Hematopoietic multipotent progenitor cell treated with erythropoietin and hydrocortisone succinate and interleukin-3 and kit ligand, for 15 days (in vitro differentiated cells): ENCODE measurements at regions not wholly inside any gene's neighbourhood (a gene's known extent, or its start where the extent isn't known, plus 50 kb on each side); places are given as distances from the start of the nearest gene placed in this dataset.
"Not testable (repeated sequence)": the region's sequence is repeated elsewhere in the genome, so short reads cannot be mapped to it uniquely, and the experiment has no call there.

Experiments used
- DNase-seq: peaks from one replicate; pipeline ENCODE4 v3.0.0-alpha.2; 2015; ENCODE audit warnings: low spot score

DNA sequence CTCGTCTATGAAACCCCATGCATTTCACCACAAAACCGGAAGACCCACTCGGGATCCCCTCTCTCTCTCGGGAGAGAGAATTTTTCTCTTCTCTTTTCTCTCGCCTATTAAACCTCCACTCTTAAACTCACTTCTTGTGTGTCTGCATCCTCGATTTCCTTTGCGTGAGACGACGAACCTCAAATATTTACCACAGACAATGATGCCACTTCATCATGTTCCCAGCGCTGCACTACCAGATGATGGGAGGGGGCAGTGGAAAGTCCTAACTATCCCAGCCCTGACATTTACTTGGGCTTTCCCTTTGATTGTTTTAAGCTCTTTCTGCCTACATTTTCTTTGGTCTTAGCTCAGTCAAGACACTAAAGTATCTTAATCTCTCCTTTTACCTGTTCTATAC, 906.7 kb downstream of the GRID1 start:
- DNase-seq, result no peak

GRCh38 chr10:85464336-85464735, 902.3 kb downstream of the GRID1 start:
- DNase-seq, result no peak

DNA sequence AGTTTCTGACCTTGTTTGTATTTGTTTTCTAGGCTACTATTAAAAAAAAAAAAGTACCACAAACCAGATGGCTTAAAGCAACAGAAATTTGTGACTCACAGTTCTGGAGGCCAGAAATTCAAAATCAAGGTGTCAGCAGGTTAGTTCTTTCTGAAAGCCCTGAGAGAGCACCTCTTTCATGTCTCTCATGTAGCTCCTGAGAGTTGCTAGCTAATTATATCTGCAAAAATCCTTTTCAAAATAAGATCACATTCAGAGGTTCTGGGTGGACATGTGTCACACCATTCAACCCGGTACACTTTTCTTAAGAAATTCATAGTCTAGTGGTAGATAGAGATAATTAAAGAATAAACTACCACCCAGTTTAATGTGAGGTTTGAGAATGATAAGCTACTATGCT, 888.6 kb downstream of the GRID1 start:
- no peak for DNase-seq

DNA sequence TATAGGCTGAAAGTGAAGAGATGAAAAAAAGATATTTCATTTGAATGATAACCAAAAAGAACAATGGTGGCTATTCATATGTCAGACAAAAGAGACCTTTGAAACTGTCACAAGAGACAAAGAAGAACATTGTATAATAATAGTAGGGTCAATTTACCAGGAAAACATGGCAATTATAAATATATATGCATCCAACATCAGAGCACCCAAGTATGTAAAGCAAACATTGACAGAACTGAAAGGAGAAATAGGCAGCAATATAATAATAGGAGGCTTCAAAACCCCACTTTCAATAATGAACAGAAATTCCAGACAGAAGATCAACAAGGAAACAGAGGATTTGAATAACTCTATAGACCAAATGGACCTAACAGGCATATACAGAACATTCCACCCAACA, 876.2 kb downstream of the GRID1 start:
- DNase-seq, result no peak

- no peak for DNase-seq
Measured at GRCh38 chr10:85491652-85492051, 874.9 kb downstream of the GRID1 start.

DNA sequence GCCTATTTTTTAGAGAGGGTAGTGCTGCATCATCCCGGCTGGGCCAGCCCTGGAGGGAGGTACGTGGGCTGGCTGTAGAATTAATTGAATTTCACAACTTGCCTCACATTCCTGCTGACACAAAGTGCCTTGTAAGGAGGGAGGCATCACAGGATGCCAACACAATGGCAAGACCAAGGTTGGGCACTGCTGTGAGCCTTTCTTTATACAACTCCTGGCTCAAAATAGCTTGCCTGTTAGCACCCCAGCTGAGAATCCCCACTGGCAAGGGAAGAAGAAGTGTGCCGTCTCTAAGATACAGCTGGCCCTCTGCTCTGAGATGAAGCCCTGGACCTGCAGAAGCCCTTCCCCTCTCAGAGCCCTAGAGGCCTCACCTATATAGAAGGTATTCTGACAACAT, 873.9 kb downstream of the GRID1 start:
- DNase-seq, result no peak

DNA sequence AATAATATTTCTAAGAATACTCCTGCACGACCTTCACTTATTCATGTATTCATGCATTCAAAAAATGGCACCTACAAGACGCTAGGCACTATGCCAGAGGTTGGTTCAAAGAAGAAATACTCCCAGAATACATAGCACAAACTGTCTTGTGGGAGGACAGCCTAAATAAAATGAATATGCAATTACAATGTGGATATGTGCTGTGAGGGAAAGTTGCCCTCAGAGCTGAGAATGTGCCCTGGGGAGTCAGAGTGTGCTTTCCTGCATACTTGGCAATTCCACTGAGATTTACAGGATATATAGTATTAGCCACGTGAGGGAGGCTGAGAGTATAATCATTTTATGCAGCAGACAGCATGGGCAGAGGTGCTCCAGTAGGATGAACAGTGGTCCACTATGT, 872.9 kb downstream of the GRID1 start:
- no peak for DNase-seq

DNA sequence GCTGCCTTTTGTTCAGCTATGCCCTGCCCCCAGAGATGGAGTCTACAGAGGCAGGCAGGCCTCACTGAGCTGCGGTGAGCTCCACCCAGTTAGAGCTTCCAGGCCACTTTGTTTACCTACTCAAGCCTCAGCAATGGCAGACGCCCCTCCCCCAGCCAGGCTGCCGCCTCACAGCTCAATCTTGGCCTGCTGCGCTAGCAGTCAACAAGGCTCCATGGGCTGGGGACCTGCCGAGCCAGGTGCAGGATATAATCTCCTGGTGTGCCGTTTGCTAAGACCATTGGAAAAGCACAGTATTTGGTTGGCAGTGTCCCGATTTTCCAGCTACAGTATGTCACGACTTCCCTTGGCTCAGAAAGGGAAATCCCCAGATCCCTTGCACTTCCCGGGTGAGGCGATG, 862.0 kb downstream of the GRID1 start:
- DNase-seq, result not testable (repeated sequence)

DNA sequence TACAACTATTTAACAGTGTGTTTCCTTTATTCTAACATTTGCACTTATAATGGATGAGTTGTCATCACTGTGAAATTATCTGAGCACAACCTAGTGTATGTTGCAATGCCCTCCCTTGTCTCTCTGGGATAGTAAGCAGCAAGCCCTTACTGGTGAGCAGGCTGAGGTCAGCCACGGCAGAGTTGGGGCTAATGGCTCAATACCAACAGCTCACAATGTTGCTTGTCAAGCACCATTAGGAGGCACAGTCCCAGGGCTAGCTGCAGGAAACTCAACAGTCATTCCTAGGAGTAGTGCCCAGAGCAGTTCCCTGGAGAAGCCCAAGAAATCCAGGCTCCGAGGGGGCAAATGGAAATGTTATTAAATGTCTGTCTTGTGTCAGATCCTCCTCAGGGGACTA, 858.4 kb downstream of the GRID1 start:
- no peak for DNase-seq

GRCh38 chr10:85510682-85511081, 855.9 kb downstream of the GRID1 start:
- DNase-seq, result no peak

DNA sequence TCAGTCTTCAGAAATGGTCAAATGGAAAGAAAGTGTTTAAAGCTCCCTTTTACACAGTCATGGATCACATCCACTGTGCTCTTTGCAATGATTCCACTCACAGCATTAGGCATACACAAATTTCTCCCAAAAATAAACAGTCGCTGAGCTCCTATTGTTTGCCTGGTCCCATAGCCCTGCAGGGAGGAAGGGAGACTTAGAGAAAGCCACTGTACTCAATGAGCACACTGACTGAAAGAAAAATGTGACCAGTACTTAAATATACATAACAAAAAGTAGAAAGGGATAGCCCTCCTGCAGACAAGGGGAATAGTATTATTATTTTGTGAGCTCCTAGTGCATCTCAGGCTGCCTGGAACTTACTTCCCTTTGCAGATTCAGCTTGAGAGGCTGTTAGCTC, 853.2 kb downstream of the GRID1 start:
- no peak for DNase-seq

GRCh38 chr10:85515316-85515715, 851.3 kb downstream of the GRID1 start:
- DNase-seq, result no peak

DNA sequence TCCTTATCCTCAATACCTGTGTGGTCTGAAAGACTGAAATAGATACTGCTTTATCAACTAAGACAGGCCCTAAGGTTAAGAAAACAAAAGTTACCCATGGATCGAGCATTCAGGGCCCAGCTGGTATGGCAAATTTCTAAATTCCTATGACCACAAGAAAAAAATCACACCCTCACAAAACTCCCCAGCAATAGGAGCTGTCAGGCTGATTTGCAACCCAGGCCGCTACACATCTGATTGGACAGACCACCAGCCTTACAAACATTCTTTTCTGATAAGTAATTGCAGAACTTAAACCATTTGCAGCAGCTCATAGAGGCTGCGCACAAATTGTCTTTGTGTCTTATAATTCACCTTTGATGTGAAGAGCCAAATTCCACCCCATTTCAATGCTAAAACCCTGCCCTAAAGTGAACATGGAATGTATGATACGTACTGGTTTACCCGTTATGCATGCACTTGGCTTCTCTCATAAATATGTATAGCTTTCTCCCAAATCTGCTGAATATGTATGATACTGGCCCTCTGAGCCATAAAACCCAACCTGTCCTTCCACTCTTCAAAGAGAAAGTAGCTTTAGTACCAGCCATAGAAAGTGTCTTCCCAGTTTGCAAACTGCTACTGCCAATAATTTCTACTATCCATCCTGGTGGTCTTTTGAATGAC, 842.5 kb downstream of the GRID1 start:
- no peak for DNase-seq

DNA sequence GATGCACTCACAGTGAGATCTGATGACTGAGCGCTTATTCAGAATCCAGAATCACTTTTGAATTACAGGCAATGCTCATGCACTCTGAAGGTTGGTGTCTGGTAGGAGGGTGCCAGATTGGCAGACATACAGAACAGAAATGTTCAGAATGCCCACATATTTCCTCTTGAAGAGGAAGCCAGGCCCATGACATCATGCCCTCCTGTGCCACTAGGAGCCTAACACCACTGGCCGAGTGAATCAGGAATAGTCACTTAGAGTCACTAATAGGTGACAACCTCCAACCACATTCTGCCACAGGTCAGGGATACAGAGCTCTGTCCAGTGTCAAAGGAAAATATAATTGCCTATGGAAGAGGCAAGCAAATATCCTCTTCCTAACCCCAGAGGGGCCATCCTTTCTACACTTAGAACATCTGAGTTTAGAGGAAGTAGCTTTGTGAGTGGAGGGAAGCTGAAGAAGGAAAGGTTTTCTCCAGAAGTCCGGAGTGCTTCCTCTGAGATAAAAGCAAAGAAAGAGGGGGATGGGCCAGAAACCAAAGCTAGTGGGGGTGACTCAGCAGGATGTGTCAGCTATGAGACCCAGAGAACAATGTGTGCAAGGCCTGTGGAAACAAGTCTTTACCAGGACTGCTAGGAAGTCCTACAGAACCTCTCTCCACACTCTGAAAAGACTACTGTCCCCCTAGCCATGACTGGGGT, 838.8 kb downstream of the GRID1 start:
- no peak for DNase-seq

GRCh38 chr10:85528318-85528652, 838.3 kb downstream of the GRID1 start:
- DNase-seq, result no peak

DNA sequence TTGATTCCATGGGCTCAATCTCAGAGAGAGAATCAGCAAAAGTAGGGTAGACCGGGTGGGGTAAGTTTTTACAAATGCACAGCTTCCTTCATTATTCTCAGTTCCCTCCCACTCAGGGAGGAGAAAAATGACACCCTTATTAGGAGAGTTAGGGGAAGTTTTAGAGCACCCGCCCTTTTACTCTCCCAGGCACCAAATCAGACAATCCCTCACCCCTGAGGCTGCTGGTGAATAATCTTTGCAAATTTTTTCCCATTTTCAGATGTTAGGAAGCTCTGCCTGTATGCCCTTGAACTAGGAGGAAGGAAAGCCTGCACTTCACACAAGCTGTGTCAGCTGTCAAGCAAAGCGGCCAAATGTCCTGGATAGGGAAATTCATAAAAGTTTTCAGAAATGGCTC, 834.9 kb downstream of the GRID1 start:
- no peak for DNase-seq

DNA sequence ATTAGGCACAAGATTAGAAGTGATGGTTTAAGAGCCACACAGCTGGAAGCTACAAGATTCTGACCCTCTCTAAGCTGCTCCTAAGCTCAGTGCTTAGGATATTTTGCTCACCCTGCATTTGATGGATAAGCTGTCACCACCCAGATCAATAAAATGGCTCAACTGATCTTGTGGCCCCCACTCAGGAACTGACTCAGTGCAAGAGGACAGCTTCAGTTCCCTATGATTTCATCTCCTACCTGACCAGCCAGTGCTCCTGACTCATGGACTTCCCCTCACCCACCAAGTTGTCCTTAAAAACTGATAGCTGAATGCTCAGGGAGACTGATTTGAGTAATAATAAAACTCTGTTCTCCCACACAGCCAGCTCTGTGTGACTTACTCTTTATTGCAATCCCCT, 833.8 kb downstream of the GRID1 start:
- no peak for DNase-seq

- no peak for DNase-seq
Measured at GRCh38 chr10:85535926-85536325, 830.7 kb downstream of the GRID1 start.

DNA sequence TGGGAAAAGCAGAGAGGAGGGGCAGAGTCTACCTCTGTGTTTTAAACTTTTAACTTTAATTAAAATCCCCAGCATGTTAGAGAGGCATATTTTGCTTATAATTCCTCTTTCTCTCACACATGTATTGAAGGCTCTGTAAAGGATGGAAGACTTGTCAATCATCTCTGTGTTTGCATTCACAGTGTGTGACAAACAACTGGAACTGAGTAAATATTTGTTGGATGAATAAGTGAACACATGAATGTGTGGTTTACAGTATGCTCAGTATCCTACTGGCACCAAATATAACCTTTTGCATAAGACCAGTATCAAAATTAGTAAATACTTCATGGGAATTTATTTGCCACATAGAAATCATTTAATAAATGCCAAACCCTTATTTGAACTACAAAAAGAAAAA, 829.0 kb downstream of the GRID1 start:
- no peak for DNase-seq

- no peak for DNase-seq
Measured at GRCh38 chr10:85538601-85539000, 828.0 kb downstream of the GRID1 start.

DNA sequence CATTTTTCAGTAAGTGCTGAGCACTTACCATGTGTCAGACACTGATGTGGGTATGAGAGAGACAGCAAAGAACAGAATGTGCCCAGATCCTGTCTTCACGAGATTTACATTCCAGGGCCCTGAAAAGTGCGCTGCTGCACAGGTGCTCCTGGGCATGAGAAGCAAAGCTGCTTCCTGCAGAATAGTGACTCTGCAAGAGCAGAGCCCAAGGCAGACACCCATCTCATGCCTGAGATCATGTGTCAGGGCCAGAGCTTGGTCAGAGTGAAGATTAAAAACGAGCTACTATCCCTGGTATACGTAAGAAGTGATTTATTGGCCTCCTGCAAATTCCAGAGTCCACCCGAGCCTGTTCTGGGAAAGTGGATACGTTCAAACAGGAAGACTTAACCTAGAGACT, 824.4 kb downstream of the GRID1 start:
- DNase-seq, result no peak

DNA sequence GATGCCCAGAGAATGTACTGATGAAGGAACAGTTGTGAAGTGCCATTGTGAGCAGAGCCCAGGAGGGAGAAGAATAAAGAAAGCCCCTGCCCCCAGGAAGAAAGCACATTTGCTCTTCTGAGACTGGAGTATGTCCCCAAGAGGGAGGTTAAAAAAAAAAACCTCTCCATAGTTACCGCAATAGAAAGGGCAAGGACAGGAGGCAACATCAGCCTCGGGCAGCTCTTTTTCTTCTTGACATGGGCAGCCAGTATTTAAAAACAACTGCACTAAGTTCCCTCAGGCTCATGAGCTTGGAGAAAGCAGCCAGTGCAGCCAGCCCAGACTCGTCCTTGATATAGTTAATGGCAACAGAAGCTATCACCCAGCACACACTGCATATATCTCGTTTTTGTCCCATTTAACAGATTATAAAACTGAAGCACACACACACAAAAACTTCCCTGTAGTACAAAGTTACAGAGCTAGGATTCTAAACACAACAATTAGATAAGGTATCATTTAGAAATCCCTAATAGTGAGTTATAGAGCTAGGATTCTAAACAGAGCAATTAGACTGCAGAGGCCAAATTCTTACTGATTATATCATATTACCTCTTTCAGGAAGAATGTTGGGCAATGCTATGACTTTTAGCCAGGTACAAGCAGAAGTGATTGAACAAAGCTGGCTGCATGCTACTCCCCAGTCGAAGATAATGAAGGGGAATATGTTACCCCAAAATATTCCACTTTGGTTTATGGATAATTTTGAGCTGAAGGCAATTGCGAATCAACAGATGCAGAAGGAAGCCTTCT, 823.5 kb downstream of the GRID1 start:
- DNase-seq, result no peak

DNA sequence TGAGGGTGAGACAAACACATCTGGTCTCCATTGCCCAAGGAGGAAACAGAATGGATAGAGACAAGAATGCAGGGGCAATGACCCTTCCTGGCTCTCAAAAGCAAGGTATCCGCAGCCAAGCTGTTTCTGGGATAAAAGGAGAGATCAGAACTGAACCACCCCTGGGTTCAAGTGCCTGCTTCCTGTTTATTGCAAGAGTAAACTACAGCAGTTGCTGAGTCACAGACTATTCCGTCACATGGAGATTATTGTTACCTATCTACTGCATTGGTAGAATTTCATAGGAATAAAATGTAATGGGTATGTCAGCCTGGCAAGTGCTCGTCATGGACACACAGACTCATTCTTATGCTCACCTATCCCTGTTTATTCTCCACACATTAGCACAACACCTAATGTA, 821.6 kb downstream of the GRID1 start:
- DNase-seq, result no peak
